GM10248 (cell line): ENCODE measurements at regions not wholly inside any gene's neighbourhood (a gene's known extent, or its start where the extent isn't known, plus 50 kb on each side); places are given as distances from the start of the nearest gene placed in this dataset.

Experiments used
- CTCF ChIA-PET: fragments of 300-600 bp; sonication (Branson Sonifier 250); formaldehyde crosslinking; extraction: SDS; loops from one replicate; lab custom pipeline; 2021; ENCODE audit warnings: antibody characterized with exemption; lab: Yijun Ruan, JAX
- POLR2A ChIA-PET: fragments of 350-650 bp; sonication (Branson Sonifier 250); formaldehyde crosslinking; extraction: SDS; loops from one replicate; lab custom pipeline; 2020; ENCODE audit warnings: antibody characterized with exemption; lab: Yijun Ruan, JAX
- DNase-seq: peaks from one replicate; pipeline ENCODE4 v3.0.0; 2012; ENCODE audit errors: extremely low spot score
- TF ChIP-seq, protein P1 (sequence below): IDR thresholded peaks from 2 replicates; pipeline ENCODE4 v1.5.1; 2012; ENCODE audit warnings: mild to moderate bottlenecking, low read depth; ENCODE audit errors: extremely low read depth, missing control alignments, control extremely low read depth

DNA sequence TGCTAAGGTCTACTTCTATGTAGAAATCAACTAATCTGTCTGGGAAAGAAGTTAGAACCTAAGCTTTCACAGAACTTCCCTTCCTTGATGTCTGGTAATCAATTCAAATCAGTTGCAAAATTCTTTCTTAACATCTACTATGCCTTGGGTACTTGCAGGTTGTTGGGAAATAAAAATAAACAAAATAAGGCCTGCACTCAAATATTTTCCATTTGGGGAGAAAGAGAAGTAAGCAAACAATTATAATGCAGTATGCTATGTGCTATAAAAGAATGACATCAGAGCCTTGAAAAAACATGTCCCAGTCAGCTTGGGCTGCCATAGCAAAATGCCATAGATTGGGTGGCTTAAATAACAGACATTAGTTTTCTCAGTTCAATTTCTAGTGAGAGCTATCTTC lies 425.9 kb upstream of the DCN start:
- POLR2A ChIA-PET, result no interaction called here
- TF ChIP-seq, protein P1, sequence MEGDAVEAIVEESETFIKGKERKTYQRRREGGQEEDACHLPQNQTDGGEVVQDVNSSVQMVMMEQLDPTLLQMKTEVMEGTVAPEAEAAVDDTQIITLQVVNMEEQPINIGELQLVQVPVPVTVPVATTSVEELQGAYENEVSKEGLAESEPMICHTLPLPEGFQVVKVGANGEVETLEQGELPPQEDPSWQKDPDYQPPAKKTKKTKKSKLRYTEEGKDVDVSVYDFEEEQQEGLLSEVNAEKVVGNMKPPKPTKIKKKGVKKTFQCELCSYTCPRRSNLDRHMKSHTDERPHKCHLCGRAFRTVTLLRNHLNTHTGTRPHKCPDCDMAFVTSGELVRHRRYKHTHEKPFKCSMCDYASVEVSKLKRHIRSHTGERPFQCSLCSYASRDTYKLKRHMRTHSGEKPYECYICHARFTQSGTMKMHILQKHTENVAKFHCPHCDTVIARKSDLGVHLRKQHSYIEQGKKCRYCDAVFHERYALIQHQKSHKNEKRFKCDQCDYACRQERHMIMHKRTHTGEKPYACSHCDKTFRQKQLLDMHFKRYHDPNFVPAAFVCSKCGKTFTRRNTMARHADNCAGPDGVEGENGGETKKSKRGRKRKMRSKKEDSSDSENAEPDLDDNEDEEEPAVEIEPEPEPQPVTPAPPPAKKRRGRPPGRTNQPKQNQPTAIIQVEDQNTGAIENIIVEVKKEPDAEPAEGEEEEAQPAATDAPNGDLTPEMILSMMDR, result no peak
- DNase-seq, result no peak
- CTCF ChIA-PET, result no interaction called here

DNA sequence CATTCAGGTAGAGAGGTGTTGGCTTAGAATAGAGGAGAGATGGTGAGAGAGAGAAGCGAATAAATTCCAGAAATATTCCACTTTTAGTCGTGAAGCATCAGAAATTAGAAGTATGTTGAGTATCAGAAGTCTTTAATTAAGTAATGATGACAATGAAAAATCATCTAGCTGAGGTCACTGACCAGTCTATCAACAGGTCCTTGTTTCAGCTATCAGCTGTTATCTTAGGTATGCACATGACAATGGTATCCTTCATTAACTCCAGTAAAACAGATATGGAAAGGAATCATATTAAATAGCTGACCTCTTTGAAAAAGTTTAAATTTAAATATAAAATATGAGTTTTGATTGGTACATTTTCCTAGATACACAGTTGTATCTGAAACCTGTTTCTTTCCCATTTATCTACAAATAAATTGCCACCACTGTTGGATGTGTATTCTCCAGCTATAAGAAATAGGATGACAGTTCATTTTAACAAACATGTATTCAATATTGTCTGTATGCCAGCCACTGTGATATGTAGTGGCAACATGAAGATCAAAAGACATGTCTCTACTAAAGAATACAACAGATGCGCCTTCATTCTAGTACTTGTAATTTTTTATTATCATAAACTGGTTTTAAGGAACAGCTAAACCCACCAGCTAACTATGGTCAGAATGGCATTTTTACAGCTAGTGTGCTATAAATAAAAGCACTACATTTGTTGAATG lies 424.2 kb upstream of the DCN start:
- POLR2A ChIA-PET, result no interaction called here
- TF ChIP-seq, protein P1, result no peak
- no peak for DNase-seq
- CTCF ChIA-PET, result interaction anchor here (0.9 to 2.0 kb wide), 5 partner anchors 10 to 29 kb away, joined by 3 to 9 read pairs (median 4); no protein-coding TSS in a partner anchor

DNA sequence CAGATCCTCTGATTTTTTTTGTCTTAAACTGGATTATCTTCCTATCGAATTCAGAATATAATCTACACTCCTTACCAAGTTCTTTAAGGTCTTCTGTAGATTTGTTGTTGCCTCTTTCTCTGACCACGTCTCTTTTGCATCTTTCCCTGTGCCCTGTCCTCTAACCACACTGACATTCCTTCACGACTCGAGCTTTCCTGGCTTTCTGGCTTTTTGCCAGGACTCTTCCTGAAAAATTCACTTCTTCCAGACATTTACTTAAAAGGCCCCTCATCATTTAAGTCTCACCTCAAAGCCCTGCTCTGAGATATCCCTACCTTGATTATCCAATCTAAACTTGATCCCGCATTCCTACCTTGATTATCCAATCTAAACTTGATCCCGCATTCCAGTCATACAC lies 422.3 kb upstream of the DCN start:
- no peak for DNase-seq
- POLR2A ChIA-PET, result no interaction called here
- CTCF ChIA-PET, result no interaction called here
- TF ChIP-seq, protein P1, result no peak

DNA sequence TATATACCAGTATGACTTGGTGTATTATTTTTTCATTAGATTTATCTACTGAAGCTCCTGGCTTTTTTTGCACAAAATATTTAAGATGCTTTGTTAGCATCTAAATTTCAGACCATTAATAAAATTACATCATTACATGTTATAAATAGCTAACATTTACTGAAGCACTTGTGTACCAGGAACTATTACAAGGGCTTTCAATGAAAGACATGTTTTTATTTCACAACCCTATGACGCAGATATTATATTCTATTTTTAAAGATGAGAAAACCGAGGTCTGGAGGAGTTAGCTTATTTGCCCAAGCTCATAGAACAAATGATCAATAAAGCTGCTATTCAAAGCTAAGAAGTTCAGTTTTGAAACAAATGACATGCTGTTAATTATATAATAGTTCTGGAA lies 420.4 kb upstream of the DCN start:
- DNase-seq, result no peak
- ChIA-PET CTCF (interaction anchor here (0.9 kb wide), 1 partner anchor 16 kb away, joined by 3 read pairs; no protein-coding TSS in a partner anchor), POLR2A (no interaction called here)
- TF ChIP-seq, protein P1, result no peak

DNA sequence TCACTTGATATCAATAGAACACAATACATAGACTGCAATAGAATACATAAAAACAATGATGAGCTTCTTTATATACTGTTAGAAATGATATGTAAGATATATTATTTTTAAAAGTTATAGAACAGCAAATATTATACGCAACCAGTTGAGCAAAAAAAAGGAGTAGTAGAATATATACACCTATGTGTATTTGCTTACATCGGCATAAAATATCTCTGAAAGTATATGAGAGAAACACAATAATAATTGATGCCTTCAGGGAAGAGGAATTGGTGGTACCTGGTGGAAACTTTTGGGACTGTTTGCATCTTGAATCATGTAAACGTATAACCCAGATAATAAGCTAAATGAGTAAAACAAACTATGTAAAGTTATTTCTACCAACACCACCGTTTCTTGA lies 418.4 kb upstream of the DCN start:
- TF ChIP-seq, protein P1, result no peak
- ChIA-PET POLR2A (no interaction called here), CTCF (interaction anchor here (1.0 kb wide), 1 partner anchor 32 kb away, joined by 3 read pairs; no protein-coding TSS in a partner anchor)
- DNase-seq, result no peak

DNA sequence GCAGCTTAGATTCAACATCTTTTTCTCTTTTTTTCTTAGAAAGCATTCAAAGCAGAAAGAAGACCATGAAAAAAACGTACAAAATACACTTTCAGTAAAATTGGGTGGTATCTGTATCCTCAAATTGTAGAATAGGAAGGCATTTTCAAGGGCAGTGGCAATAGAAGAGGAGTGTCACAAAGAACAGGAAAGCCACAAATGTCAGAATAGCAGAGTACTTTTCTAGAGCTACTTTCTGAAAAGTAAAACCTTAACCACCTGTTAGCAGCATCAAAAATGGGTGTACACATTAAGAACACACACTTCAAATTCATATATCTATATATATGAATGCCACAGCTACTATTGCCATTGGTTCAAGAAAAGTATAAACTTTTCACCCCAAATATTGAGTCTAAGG lies 412.1 kb upstream of the DCN start:
- ChIA-PET CTCF (interaction anchor here (1.1 to 3.4 kb wide), 5 partner anchors 13 to 74 kb away, joined by 3 to 10 read pairs (median 3); no protein-coding TSS in a partner anchor), POLR2A (no interaction called here)
- TF ChIP-seq, protein P1, result no peak
- no peak for DNase-seq
